Right lobe of liver (tissue), 4 donors: ENCODE measurements at regions not wholly inside any gene's neighbourhood (a gene's known extent, or its start where the extent isn't known, plus 50 kb on each side); places are given as distances from the start of the nearest gene placed in this dataset.

ENCODE experiments used
- POLR2A ChIP-seq: fragments of 450-650 bp; IDR thresholded peaks from one replicate; pipeline ENCODE4 v1.6.1; 2017; ENCODE audit warnings: antibody characterized with exemption, mild to moderate bottlenecking
- TF ChIP-seq, protein P1 (sequence below), 4 donors: fragments of 200-600 bp in 3 of 4; fragments of 450-650 bp in 1 of 4; IDR thresholded peaks; one replicate each; pipeline versions ENCODE4 v1.5.1 to v1.8.0; 2016 to 2022; ENCODE audit warnings: antibody characterized with exemption in 4 of 4, mild to moderate bottlenecking in 2 of 4
- donor health status: DM: no; HTN: no; CAD: no.
- donor health status: DM: no; HTN: no; CAD: no.
- donor health status: DM: no; HTN: yes; CAD: no.

DNA sequence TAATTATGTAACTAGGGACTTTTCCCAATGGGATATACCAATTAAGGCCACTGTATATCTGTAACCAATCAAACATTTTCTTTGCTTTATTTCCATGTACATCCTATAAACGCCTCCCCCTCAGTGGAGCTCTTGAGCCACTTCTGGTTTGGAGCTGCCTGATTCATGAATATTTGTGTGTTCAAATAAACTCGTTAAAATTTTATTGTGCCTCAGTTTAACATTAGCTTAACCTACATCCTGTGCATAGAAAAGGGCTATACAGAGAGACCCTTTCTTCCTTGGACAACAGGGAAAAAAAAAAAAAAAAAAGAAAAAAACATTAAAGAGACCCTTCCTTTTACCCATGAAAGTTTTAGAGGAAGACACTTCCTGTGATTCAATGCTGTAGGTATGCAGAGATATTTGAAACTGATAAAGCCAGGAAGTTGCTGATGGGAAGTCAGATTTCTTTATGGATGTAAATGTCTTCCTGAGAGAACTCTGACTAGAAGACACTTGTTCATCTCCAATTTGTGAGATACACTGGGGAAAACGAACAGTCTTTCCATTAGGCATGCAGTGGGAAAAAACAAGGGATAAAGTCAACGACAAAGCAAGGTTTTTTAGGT is 614.6 kb upstream of the SOX11 start:
- TF ChIP-seq, protein P1, sequence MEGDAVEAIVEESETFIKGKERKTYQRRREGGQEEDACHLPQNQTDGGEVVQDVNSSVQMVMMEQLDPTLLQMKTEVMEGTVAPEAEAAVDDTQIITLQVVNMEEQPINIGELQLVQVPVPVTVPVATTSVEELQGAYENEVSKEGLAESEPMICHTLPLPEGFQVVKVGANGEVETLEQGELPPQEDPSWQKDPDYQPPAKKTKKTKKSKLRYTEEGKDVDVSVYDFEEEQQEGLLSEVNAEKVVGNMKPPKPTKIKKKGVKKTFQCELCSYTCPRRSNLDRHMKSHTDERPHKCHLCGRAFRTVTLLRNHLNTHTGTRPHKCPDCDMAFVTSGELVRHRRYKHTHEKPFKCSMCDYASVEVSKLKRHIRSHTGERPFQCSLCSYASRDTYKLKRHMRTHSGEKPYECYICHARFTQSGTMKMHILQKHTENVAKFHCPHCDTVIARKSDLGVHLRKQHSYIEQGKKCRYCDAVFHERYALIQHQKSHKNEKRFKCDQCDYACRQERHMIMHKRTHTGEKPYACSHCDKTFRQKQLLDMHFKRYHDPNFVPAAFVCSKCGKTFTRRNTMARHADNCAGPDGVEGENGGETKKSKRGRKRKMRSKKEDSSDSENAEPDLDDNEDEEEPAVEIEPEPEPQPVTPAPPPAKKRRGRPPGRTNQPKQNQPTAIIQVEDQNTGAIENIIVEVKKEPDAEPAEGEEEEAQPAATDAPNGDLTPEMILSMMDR (IDR thresholded peaks at IDR 0.05), result no peak
- TF ChIP-seq POLR2A, result no peak
